SK-N-MC (cell line): ENCODE measurements at regions not wholly inside any gene's neighbourhood (a gene's known extent, or its start where the extent isn't known, plus 50 kb on each side); places are given as distances from the start of the nearest gene placed in this dataset.

ENCODE experiments used
- EZH2 ChIP-seq: fragments of 200-600 bp; sonication (generic); IDR thresholded peaks from one replicate; pipeline ENCODE4 v1.6.1; 2017; ENCODE audit warnings: antibody characterized with exemption
- FOXP2 ChIP-seq: optimal IDR thresholded peaks from 2 replicates; pipeline ENCODE3; 2011; ENCODE audit warnings: mild to moderate bottlenecking, moderate library complexity; ENCODE audit not compliant: insufficient read depth; ENCODE audit errors: extremely low read length, control extremely low read depth
- POLR2AphosphoS5 ChIP-seq: IDR thresholded peaks from 2 replicates; pipeline ENCODE4 v1.6.1; 2012; ENCODE audit warnings: mild to moderate bottlenecking, low read depth, low read length, borderline replicate concordance

- no peak for TF ChIP-seq POLR2AphosphoS5
- no peak for TF ChIP-seq EZH2
- TF ChIP-seq FOXP2: no peak
Observed at GRCh38 chr13:37427843-37428494, 170.6 kb downstream of the POSTN start.
